RWPE1 (cell line): ENCODE measurements at regions not wholly inside any gene's neighbourhood (a gene's known extent, or its start where the extent isn't known, plus 50 kb on each side); places are given as distances from the start of the nearest gene placed in this dataset.

Experiments
- CTCF ChIA-PET: fragments of 350-600 bp; sonication (Branson Sonifier 250); formaldehyde crosslinking; extraction: SDS; loops from one replicate; lab custom pipeline; 2021; lab: Yijun Ruan, JAX
- POLR2A ChIA-PET: fragments of 400-600 bp; formaldehyde crosslinking; extraction: SDS; loops from one replicate; lab custom pipeline; 2020; ENCODE audit warnings: antibody characterized with exemption; ENCODE audit not compliant: low non-redundant PET; lab: Yijun Ruan, JAX
- DNase-seq: peaks from one replicate; pipeline ENCODE4 v3.0.0; 2012; ENCODE audit warnings: low spot score
- H3K27ac ChIP-seq: fragments of 450-650 bp; 2 replicates; pipeline ENCODE4 v1.5.1; 2017
- TF ChIP-seq, protein P1 (sequence below): fragments of 450-650 bp; conservative IDR thresholded peaks from 2 replicates; pipeline ENCODE4 v1.5.1; 2017; ENCODE audit warnings: low read depth, mild to moderate bottlenecking

DNA sequence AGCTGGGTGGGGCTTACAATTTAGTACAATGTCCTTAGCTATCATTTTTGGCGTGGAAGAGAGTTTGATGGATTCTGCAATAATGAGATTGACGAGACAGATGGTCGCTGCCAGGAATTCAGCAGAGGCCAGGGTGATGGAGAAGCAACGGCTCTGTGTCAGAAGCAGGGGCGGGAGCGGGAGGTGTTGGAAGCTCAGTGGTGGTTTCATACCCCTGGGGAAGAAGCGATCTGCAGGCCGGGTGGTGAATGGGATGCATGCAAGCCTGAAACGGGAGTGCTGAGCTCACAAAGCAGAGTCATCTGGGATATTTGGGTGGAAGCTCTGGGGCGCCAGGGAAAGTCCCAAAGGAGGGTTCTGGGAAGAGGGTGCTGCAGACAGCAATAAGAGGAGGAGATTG is 370.8 kb downstream of the ZNF536 start:
- ChIA-PET POLR2A (no interaction called here), CTCF (no interaction called here)
- TF ChIP-seq, protein P1, sequence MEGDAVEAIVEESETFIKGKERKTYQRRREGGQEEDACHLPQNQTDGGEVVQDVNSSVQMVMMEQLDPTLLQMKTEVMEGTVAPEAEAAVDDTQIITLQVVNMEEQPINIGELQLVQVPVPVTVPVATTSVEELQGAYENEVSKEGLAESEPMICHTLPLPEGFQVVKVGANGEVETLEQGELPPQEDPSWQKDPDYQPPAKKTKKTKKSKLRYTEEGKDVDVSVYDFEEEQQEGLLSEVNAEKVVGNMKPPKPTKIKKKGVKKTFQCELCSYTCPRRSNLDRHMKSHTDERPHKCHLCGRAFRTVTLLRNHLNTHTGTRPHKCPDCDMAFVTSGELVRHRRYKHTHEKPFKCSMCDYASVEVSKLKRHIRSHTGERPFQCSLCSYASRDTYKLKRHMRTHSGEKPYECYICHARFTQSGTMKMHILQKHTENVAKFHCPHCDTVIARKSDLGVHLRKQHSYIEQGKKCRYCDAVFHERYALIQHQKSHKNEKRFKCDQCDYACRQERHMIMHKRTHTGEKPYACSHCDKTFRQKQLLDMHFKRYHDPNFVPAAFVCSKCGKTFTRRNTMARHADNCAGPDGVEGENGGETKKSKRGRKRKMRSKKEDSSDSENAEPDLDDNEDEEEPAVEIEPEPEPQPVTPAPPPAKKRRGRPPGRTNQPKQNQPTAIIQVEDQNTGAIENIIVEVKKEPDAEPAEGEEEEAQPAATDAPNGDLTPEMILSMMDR, result no peak
- no peak for DNase-seq
- H3K27ac ChIP-seq, result no peak overlapping the region

DNA sequence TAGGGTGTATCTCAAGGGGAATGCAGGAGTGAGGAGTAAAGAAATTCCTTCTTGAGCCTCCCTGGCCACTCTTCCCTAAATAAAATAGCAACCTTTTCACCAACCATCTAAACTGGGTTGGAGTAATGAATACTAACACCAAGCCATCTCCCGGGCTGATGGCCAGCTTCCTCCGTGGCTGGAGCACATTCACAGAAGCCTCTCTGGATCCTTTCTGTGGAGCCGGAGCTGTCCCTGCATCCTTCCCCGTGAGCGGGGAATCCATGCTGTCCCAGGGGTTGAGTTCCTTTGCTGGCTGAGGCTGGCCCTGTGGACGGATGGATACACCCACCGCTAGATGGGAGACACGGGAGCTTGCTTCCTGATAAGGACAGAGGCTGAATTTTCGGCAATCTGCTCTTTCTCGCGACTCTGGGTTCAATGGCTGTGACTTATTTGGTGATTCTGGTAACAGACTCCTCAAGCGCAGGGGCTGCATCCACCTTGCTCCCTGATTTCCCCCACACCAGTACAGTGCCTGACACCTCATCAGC is 370.3 kb downstream of the ZNF536 start:
- H3K27ac ChIP-seq, result no peak overlapping the region
- CTCF ChIA-PET, result no interaction called here
- DNase-seq, result no peak
- POLR2A ChIA-PET, result no interaction called here
- TF ChIP-seq, protein P1, result no peak

DNA sequence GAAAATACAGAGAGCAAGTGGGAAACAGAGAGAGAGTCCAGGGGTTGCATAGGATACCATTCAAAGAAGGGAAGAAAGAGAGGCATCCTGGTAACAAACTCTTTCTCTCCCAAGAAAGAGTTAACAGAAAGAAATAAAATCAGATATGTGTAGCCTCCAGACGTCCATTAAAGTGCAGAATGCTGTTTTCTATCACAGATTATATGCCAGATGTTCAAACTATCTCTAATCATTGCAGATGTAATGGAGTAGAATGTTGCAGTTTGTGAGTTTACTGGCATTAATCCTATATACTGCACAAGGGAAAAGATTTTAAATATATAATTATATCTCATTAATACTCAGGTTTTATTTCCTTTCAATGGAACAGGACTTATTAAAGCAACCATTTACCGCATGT is 369.4 kb downstream of the ZNF536 start:
- POLR2A ChIA-PET, result no interaction called here
- H3K27ac ChIP-seq, result no peak overlapping the region
- CTCF ChIA-PET, result no interaction called here
- no peak for DNase-seq
- TF ChIP-seq, protein P1, result no peak

DNA sequence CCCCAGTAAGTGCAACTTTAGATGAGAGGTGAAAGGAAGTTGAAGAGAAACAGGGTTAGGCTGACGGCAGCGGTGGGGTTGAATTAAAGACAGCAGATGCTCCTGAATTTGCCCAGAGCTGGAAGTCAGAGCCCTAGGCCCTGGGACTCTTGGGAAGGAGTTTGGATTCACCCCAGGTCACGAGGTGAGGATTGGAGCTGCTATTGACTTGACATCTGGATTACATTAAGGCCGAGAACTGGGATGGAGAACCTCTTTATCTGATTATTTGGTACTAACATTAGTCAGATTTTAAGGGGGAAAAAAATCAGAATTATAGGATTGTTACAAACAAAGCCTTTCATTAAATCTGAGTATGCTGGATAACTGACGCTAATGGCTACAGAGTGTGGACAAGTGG is 367.2 kb downstream of the ZNF536 start:
- ChIA-PET POLR2A (no interaction called here), CTCF (interaction anchor here (0.6 kb wide), 1 partner anchor 103 kb away, joined by 3 read pairs; no protein-coding TSS in a partner anchor)
- DNase-seq, result no peak
- H3K27ac ChIP-seq, result no peak overlapping the region
- TF ChIP-seq, protein P1, result no peak

DNA sequence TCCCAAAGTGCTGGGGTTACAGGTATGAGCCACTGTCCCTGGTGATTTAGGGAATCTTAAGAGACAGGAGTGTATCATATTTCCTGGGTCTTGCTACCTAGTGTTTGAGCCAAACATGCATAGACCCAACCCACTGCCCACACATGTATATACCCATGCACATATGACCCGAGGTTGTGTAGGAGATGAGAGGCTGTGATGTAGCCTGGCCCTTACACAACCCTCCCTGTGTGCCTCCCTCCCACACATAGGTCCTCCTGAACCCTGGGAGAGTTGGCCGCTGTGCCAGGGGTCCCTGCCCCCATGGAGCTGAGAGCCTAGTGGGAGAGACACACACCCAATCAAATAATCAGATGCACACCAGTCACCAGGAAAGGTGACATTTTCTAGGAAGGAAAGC is 365.9 kb downstream of the ZNF536 start:
- CTCF ChIA-PET, result no interaction called here
- H3K27ac ChIP-seq, result no peak overlapping the region
- no peak for DNase-seq
- POLR2A ChIA-PET, result no interaction called here
- TF ChIP-seq, protein P1, result no peak

DNA sequence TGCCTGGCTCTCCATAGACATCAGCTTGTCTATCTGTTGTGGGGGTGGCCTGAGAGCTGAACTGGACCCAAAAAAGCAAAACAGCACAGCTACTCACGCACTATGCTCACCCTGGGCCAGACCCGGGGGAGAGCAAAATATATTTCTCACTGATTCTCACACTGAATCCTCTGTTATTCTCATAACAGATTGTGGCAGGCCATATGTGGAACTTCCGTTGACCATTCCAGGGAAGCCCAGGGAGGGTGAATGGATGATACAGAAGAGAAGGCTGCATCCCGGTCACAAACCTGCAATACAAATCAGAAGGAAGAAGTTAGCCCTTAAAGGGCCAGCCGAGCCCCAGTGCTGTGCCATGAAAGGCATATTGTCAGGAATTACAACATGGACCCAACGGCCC is 362.5 kb downstream of the ZNF536 start:
- TF ChIP-seq, protein P1, result no peak
- ChIA-PET POLR2A (no interaction called here), CTCF (no interaction called here)
- H3K27ac ChIP-seq, result no peak overlapping the region
- no peak for DNase-seq
